Heart left ventricle (tissue), 13 donors: ENCODE measurements at regions not wholly inside any gene's neighbourhood (a gene's known extent, or its start where the extent isn't known, plus 50 kb on each side); places are given as distances from the start of the nearest gene placed in this dataset.
"Not testable (repeated sequence)": the region's sequence is repeated elsewhere in the genome, so short reads cannot be mapped to it uniquely, and the experiment has no call there.

ENCODE experiments used
- POLR2A ChIP-seq, 2 donors: fragments of 450-650 bp; IDR thresholded peaks; one replicate each; pipeline ENCODE4 v1.6.1; 2017; ENCODE audit warnings: antibody characterized with exemption in 2 of 2, mild to moderate bottlenecking in 2 of 2, moderate library complexity in 2 of 2
- TF ChIP-seq, protein P1 (sequence below), 12 donors: fragments of 200-600 bp; sonication (generic) in 4 of 12; IDR thresholded peaks; one replicate each; pipeline versions ENCODE4 v1.5.0 to v1.8.0; 2018 to 2022; ENCODE audit warnings: antibody characterized with exemption in 12 of 12, mild to moderate bottlenecking in 5 of 12
- donor health status: ischemic (EF 13 %, LVEDD 7.1; RV severe dilation, severe dysfunction).
- donor health status: DM: no; HTN: yes; CAD: no.
- donor health status: DM: no; HTN: no; CAD: no.
- donor health status: ischemic (EF 25% LVEDD 6.9; RV normal size, moderate dysfunction).
- donor health status: ischemic (EF 25% LVEDD 5.7; RV mildly dilated, moderate dysfunction).
- donor health status: ischemic (EF 35%, LVEDD 5.7; RV mildly dilated, moderate dysfunction).
- donor health status: nonischemic (EF 11% LVEDD 7.7; RV severe dilation, severe dysfunction).
- donor health status: DM: yes; HTN: yes; CAD: no.
- donor health status: PGD.
- donor health status: ischemic (EF 29% LVEDD 5.4; RV normal size, mild dysfunction).
- donor health status: nonischemic (EF 23%, LVEDD 6.1; RV moderate dilation, normal function).

- TF ChIP-seq, protein P1, sequence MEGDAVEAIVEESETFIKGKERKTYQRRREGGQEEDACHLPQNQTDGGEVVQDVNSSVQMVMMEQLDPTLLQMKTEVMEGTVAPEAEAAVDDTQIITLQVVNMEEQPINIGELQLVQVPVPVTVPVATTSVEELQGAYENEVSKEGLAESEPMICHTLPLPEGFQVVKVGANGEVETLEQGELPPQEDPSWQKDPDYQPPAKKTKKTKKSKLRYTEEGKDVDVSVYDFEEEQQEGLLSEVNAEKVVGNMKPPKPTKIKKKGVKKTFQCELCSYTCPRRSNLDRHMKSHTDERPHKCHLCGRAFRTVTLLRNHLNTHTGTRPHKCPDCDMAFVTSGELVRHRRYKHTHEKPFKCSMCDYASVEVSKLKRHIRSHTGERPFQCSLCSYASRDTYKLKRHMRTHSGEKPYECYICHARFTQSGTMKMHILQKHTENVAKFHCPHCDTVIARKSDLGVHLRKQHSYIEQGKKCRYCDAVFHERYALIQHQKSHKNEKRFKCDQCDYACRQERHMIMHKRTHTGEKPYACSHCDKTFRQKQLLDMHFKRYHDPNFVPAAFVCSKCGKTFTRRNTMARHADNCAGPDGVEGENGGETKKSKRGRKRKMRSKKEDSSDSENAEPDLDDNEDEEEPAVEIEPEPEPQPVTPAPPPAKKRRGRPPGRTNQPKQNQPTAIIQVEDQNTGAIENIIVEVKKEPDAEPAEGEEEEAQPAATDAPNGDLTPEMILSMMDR (IDR thresholded peaks at IDR 0.05): not testable (repeated sequence)
- not testable (repeated sequence) for TF ChIP-seq POLR2A (IDR thresholded peaks at IDR 0.05)
Measured at GRCh38 chr5:21467544-21467943, 1385.6 kb downstream of the CDH12 start.
